GM21526 (cell line): ENCODE measurements at regions not wholly inside any gene's neighbourhood (a gene's known extent, or its start where the extent isn't known, plus 50 kb on each side); places are given as distances from the start of the nearest gene placed in this dataset.

Experiments
- ATAC-seq: cut with Tn5 transposase; IDR thresholded peaks from one replicate; pipeline ENCODE4 v1.9.1; 2021; ENCODE audit warnings: moderate library complexity; ENCODE audit not compliant: unreplicated experiment, low FRiP score

- ATAC-seq: no peak
These were observed 58.8 kb upstream of the NUDT4 start for GRCh38 chr12:93318720-93319522.

- no peak for ATAC-seq
These were observed 58.1 kb upstream of the NUDT4 start for GRCh38 chr12:93319523-93320050.

- ATAC-seq: no peak
These were observed 54.9 kb upstream of the NUDT4 start for GRCh38 chr12:93322784-93323183.

GRCh38 chr12:93323625-93324329 lies 53.9 kb upstream of the NUDT4 start:
- ATAC-seq: peak; percentile 63

GRCh38 chr12:93325855-93326254 lies 51.9 kb upstream of the NUDT4 start:
- no peak for ATAC-seq
